ENCODE measurements at regions not wholly inside any gene's neighbourhood (a gene's known extent, or its start where the extent isn't known, plus 50 kb on each side); places are given as distances from the start of the nearest gene placed in this dataset.

- TF ChIP-seq CTCF (IDR thresholded peaks at IDR 0.05; ENCODE audit: insufficient read depth, low read length, poor library complexity, severe bottlenecking) (no peak), EZH2phosphoT487 (conservative IDR thresholded peaks at IDR 0.05; ENCODE audit: low read length) (no peak)
Observed at GRCh38 chr3:22225161-22225560, 474.2 kb upstream of the ZNF385D start.
